HG03354 (cell line): ENCODE measurements at regions not wholly inside any gene's neighbourhood (a gene's known extent, or its start where the extent isn't known, plus 50 kb on each side); places are given as distances from the start of the nearest gene placed in this dataset.

ENCODE experiments used
- ATAC-seq: cut with Tn5 transposase; IDR thresholded peaks from one replicate; pipeline ENCODE4 v1.9.1; 2021; ENCODE audit warnings: mild to moderate bottlenecking; ENCODE audit not compliant: unreplicated experiment, poor library complexity, severe bottlenecking

DNA sequence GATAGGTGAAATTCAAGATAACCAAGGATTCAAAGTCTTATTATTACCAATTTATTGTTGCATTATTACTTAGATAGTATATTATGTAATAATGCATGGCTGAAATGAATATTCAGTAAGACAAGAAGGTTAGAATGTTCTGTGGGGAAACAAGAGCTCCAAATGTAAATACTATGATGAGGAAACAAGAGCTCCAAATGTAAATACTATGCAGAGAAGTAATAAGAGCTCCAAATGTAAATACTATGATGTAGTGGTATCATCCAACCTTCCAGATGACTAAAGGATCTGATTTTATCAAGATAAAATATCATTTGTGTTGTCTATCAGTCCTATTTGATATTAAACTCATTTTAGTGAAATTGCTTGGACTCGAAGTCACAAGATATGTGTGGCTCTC, 82.2 kb upstream of the PCDH18 start:
- ATAC-seq, result no peak

- ATAC-seq, result no peak
Measured at GRCh38 chr4:137611998-137612700, 79.9 kb upstream of the PCDH18 start.

DNA sequence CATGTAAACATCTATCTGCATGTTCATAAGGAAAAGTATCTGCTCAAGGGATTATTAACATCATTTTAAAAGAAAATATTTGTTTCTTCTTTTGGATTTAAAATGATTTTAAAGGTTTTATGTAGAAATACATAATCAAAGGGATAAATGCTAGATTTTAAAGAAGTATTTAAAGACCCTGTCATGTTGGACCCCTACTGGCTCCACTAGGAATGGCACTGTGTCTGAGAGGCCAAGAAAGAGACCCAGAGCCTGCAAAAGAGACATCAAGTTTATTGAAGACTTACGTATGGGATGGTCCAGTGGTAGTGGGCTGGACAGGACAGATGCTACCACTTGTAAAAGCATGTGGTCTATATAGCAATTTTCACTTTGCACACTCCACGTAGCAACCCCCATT, 78.7 kb upstream of the PCDH18 start:
- peak; percentile 58 for ATAC-seq

GRCh38 chr4:137609718-137610430, 77.6 kb upstream of the PCDH18 start:
- ATAC-seq, result no peak

DNA sequence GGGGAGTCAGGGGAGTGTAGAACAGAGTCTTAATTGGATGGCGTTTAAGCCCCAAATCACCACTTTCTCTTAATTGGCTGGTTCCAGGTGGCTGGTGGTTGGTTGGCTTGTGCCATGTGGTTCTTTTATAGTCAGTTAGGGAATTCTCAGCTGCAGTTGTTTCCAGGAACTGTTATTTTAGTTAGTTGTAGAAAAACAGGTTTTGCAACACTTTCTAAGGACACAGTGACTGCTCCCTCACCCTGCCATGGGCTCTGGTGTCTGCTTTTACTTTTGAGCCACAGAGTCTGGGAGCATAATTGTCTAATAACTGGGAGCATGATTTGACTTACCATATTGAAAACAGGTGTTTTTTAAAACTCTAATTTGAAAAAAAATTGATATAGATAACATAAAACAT, 75.8 kb upstream of the PCDH18 start:
- ATAC-seq, result no peak

DNA sequence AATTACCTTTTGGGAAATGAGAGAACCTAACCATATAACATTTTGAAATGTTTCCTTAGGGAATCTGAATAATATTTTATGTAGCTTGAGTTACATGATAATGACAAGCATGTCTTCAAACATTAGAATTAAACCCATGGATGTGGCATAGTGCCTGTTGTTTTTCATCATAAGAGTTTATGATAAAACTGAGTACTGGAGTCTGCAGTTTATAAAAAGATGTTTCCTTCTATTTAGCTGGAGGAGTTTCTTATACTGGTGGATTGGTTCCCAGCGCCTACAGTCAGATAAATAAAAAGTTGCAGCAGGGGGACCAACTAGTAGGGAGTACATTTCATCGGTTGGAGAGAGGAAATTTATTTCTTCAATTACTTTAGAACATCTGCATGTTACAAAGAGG, 70.1 kb upstream of the PCDH18 start:
- no peak for ATAC-seq

DNA sequence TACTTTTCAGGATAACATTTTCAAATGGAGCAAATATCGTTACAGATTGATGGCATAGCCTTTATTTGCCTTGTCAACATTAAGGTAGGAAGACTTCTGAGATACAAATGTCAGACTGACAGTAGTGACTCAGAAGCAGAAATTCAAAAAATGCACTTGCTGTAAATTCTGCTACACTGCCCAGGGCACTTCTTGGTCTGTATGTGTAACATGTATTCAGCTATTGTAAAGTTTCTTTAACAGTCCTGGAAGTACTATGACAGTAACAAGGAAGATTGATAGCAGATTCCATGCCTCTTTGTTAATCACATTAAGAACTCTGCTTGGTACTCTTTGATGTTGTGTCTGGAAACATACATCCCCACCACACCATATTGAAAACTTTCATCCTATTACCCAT, 69.6 kb upstream of the PCDH18 start:
- ATAC-seq, result no peak

DNA sequence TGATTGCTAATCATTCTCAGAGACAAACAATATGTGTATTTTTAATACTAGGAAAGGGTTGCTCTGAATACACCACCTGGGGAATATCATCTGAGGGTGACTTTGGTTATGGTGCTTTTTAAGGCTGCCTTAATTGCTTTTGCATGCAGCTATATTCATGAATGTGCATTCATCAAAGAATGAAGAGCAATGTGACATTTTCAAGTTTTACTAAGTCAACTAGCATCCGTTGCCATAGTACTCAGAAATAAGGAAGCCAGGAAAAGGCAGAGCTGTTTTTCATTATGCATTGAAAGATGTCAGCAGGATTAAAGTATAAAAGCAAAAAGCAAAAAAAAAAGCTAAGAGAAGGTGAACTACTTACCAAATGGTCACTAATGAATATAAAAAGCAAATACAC, 67.4 kb upstream of the PCDH18 start:
- ATAC-seq, result no peak

DNA sequence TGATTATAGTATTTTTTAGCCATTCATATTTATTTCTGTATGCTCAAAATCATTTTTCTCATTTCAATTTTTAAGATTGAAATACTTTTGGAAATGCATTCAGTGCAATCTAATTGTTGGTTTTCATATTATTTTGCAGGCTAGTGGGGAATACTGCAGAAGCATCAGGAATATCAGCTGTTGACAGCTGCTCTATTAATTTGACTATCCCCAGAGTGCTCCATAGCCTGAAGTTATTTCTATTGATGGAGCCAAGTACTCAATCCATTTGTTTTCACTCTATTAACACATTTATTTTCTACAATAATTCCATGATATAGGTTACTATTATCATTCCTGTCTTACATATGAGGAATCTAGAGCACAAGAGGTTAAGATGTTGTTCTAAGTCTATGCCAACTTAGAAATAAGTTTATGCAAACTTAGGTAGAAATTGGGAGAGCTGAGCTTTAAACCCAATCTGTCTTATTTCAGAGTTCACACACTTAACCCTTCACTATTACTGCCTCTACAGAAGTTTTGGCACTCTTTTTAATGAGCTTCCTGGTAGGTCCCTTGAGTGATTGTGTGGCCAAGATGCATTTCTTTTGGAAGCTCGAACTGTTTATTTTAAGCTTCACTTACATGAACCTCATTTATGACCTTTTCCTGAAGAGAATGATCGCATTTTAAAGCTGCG, 65.6 kb upstream of the PCDH18 start:
- ATAC-seq, result no peak

- no peak for ATAC-seq
Measured at GRCh38 chr4:137587796-137588195, 55.5 kb upstream of the PCDH18 start.

DNA sequence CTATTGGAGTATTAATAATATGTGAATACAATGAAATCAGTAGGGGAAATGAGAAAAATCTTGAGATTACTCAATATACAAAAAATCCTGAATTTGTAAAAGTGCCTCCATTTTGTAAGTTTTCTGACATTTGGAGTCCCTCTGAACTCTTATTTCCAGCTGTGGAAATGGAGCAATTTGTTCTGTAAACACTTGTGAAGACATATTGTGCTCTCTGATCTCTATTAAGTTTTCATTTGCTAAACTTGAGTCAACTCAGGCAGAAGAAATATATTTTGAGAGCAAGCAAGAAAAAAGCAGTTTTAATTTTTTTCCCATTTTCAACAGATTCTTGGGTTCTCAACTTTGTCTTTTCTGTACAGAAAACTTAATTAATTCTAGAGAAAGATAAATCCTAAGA, 51.4 kb upstream of the PCDH18 start:
- ATAC-seq, result no peak
